ENCODE measurements at regions not wholly inside any gene's neighbourhood (a gene's known extent, or its start where the extent isn't known, plus 50 kb on each side); places are given as distances from the start of the nearest gene placed in this dataset.
"Not testable (repeated sequence)": the region's sequence is repeated elsewhere in the genome, so short reads cannot be mapped to it uniquely, and the experiment has no call there.

DNA sequence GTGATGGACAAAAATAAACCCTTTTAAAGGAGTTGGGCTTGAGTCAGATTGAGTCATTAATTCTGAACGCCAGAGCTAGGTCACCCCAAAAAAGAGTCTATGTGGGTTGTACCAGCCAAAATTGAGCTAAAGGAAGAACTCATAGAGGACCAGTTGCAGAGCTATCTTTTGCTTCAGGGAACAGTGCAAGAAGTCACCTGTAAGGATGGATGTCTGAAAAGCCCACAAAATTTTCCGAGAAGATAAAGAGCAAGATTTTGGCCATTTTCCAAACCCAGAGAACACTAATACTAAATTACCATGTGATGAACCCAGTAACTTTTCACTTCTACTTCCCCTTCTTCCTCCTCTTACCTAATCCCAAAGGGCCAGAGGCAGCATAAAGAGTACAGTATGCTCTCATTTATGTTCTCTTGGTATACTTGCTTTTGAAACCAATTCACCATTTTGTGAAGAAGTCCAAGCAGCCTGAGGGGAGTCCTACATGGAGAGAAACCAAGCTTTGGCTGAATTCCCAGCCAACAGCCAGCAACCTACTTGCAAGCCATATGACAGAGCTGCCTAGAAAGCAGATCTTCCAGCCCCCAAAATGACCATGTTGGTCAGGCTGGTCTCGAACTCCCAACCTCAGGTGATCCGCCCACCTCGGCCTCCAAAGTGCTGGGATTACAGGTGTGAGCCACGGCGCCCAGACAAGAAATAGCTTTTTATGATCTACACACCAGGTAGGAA lies 551.7 kb downstream of the SATB2 start:
- Mint-ChIP-seq H3K27ac (no peak overlapping the region), H3K4me3 (no peak overlapping the region), H3K9me3 (peaks cover 3% of the 10 kb centered on the region), H3K4me1 (no peaks in the 10 kb centered on the region), H3K36me3 (no peaks in the 10 kb centered on the region), H3K27me3 (no peaks in the 10 kb centered on the region)
- DNase-seq (ENCODE audit: low spot score in 2 of 2) (no peak), ATAC-seq (ENCODE audit: low read depth) (no peak)

DNA sequence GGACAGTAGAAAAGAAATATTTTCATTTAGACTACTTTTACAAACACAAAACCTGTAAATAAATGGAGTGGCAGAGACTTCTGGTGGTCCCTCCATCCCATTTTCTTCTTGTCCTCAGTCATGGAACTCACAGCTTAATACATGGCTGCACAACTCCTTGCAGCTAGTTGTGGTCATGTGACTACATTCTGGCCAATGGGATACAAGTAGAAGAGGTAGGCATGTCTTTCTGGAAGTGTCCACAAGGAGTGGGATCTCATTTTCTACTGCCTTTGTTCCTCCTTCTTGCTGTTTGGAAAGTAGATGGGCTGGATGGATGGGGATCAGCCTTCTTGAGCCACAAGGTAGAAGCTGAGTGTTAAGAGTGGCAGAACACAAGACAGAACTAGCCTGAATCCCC lies 555.8 kb downstream of the SATB2 start:
- no peaks in the 10 kb centered on the region for H3K4me1 Mint-ChIP-seq
- H3K27me3 Mint-ChIP-seq: no peaks in the 10 kb centered on the region
- ATAC-seq (ENCODE audit: low read depth) (no peak), DNase-seq (ENCODE audit: low spot score in 2 of 2) (no peak)
- peaks cover 8% of the 10 kb centered on the region for H3K9me3 Mint-ChIP-seq
- no peaks in the 10 kb centered on the region for H3K36me3 Mint-ChIP-seq
- H3K27ac Mint-ChIP-seq: no peak overlapping the region
- no peak overlapping the region for H3K4me3 Mint-ChIP-seq

DNA sequence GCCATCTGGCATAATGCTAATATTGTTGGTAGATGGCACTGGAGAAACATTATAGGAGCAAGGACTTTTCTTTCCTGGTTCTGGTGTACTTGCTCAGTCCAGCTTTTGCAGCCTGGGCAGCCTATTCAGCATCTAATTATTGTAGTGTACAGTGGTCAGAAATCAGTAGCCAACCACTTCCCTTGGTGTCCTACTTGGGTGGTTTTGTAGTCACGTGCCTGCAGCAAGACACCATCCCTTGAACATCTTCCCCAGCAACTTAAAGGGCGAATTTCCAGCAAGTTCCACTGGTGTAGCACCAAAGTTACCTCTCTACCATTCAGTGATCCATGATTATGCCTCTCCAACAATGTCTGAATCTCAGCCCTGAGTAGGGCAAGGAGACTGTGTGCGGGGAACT lies 557.6 kb downstream of the SATB2 start:
- Mint-ChIP-seq H3K4me3 (no peak overlapping the region), H3K4me1 (no peaks in the 10 kb centered on the region), H3K36me3 (no peaks in the 10 kb centered on the region), H3K9me3 (peaks cover 8% of the 10 kb centered on the region), H3K27me3 (no peaks in the 10 kb centered on the region), H3K27ac (no peak overlapping the region)
- DNase-seq (ENCODE audit: low spot score in 2 of 2) (no peak), ATAC-seq (ENCODE audit: low read depth) (no peak)

DNA sequence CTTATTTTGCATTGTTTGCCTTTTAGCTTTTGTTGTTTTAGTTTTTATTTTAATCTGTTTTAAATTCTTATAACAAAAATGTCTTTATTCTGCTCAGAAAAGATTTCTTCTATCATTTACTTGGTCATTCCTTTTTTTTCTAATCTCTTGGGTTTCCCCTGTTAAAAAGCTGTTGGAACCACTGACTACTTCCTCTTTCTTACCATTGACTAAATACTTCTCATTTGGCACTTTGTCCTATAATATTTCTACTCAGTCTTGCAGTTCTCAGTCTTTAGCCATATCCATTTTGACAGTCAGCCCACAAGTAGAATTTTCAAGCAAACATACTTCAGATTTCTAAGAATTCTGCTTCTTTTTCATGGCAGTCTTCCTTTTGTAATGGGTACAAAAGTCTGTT lies 567.2 kb downstream of the SATB2 start:
- no peaks in the 10 kb centered on the region for H3K36me3 Mint-ChIP-seq
- H3K27ac Mint-ChIP-seq: no peak overlapping the region
- no peak overlapping the region for H3K4me3 Mint-ChIP-seq
- ATAC-seq (ENCODE audit: low read depth): no peak
- H3K4me1 Mint-ChIP-seq: no peaks in the 10 kb centered on the region
- H3K9me3 Mint-ChIP-seq: peaks cover 3% of the 10 kb centered on the region
- DNase-seq (ENCODE audit: low spot score in 2 of 2): no peak
- H3K27me3 Mint-ChIP-seq: no peaks in the 10 kb centered on the region

DNA sequence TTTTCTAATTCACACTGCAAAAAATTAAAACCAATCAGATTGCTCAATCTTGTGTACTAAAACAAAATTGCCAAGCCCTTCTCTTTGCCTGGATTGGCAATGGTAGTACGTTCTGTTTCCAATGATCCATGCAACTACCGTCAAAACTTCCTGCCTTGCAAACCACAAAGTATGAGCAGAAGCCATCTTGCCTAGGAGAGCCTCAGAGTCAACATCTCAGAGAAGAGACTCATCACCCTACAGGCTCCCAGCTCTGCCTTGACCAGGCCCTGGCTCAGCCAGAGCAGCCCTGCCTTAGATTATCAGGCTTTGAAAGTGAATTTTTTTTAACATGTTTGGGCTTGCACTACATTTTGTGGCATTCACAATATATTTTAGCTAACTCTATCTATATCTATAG lies 574.1 kb downstream of the SATB2 start:
- ATAC-seq (ENCODE audit: low read depth) (no peak), DNase-seq (ENCODE audit: low spot score in 2 of 2) (no peak)
- Mint-ChIP-seq H3K9me3 (no peaks in the 10 kb centered on the region), H3K4me1 (no peaks in the 10 kb centered on the region), H3K36me3 (no peaks in the 10 kb centered on the region), H3K27ac (no peak overlapping the region), H3K4me3 (no peak overlapping the region), H3K27me3 (no peaks in the 10 kb centered on the region)

DNA sequence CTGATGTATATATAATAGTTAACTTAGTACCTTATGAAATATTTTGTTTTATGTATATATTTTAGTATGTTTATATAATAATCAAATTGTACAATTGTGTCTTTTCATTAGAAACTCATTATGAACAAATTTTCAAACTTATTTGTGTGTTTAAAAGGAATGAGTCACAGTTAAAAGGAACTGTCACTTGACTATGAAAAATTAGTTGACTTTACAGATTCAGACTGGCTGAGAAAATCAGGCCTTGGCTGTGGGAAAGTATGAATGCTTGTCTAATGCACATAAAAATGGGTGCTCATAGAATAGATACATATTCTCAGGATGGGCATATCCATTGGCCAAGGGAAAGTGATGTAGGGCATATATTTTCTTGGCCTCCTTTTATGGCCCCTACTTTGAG lies 576.8 kb downstream of the SATB2 start:
- ATAC-seq (ENCODE audit: low read depth) (no peak), DNase-seq (ENCODE audit: low spot score in 2 of 2) (no peak)
- Mint-ChIP-seq H3K27me3 (no peaks in the 10 kb centered on the region), H3K9me3 (no peaks in the 10 kb centered on the region), H3K4me3 (no peak overlapping the region), H3K27ac (no peak overlapping the region), H3K4me1 (no peaks in the 10 kb centered on the region), H3K36me3 (no peaks in the 10 kb centered on the region)

DNA sequence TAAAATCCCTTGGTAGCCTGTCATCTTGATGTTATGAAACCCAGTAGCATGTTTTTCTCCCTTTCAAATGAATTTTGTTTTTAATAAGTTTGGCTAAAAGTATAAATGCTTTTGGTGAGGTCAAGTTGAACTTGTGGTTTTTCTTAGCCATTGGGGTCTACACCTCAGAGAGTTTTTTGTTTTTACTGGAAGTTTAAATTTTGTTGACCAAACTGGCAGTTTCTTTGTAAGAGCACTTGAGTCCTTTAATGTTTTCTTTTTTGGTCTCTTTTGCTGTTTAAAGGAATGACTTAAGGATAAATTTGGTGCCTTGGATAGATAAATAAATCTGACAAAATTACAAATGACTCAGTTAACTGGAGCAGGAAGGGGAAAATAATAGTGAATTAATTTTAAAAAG lies 577.3 kb downstream of the SATB2 start:
- DNase-seq (ENCODE audit: low spot score in 2 of 2) (no peak), ATAC-seq (ENCODE audit: low read depth) (no peak)
- no peak overlapping the region for H3K4me3 Mint-ChIP-seq
- H3K9me3 Mint-ChIP-seq: peaks cover 2% of the 10 kb centered on the region
- H3K27me3 Mint-ChIP-seq: no peaks in the 10 kb centered on the region
- no peaks in the 10 kb centered on the region for H3K4me1 Mint-ChIP-seq
- H3K36me3 Mint-ChIP-seq: no peaks in the 10 kb centered on the region
- H3K27ac Mint-ChIP-seq: no peak overlapping the region

DNA sequence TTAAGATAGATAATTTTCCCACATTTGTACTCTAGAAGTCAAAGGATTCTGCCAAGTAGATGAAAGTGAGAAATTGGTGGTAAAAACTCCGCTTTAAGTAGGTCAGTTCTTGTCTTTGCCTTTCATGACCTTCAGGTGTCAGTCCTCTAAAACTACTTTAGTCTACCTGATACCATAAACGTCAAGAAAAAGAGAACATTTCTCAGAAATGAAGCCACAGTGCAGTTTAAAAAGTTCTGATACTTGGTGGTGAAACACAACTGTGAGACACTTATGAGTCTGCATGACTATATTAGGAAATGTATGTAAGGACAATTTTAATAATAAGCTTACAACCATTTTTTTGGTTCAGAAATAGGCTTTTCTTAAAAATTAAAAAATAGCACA lies 583.3 kb downstream of the SATB2 start:
- Mint-ChIP-seq H3K27me3 (no peaks in the 10 kb centered on the region), H3K36me3 (no peaks in the 10 kb centered on the region), H3K4me3 (no peak overlapping the region), H3K4me1 (no peaks in the 10 kb centered on the region), H3K9me3 (peaks cover 2% of the 10 kb centered on the region), H3K27ac (no peak overlapping the region)
- ATAC-seq (ENCODE audit: low read depth) (no peak), DNase-seq (ENCODE audit: low spot score in 2 of 2) (no peak)

DNA sequence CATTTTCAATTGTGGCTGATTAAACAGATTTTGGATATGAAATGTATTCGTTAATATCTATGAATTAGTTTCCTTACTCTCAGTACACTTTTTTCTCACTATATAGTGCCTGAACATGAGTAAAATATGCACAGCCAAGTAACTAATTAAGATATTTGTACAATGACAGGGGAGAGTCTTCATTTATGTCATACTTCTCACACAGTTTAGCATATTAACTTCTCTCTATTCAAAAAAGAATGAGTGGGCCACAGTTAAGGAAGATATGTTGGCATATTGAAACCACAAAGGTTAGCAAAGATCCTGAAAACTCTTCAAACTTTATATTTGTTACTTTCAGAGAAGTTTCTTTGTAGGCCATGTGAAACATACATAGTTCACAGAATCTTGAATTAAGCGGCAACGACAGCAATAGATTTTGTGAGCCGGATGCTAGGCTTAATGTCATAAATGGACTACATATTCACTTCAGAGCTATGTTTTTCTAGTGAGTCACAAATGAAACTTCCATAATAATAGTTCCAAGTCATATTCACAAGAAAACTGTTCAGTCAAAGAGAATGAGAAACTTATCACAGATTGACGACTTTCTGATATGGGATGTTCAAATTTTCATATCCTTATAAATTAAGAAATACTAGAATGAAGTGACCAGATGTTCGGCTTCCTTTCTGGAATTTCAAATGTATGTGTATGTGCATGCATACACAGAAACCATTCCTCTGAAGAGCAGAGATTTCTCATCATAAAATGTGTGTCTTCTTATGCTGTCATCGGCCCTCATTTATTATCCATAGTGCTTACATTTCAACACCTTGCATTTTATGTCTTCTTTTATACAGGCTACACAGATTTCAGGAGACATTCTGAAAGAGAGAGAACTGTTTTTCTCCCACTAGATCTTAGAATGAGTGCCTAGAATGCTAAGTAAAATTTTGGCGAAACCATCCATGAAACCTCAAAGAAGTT lies 584.0 kb downstream of the SATB2 start:
- DNase-seq (ENCODE audit: low spot score in 2 of 2) (no peak), ATAC-seq (ENCODE audit: low read depth) (no peak)
- H3K4me1 Mint-ChIP-seq: no peaks in the 10 kb centered on the region
- no peak overlapping the region for H3K27ac Mint-ChIP-seq
- no peaks in the 10 kb centered on the region for H3K36me3 Mint-ChIP-seq
- no peaks in the 10 kb centered on the region for H3K27me3 Mint-ChIP-seq
- H3K9me3 Mint-ChIP-seq: peaks cover 2% of the 10 kb centered on the region
- H3K4me3 Mint-ChIP-seq: no peak overlapping the region

DNA sequence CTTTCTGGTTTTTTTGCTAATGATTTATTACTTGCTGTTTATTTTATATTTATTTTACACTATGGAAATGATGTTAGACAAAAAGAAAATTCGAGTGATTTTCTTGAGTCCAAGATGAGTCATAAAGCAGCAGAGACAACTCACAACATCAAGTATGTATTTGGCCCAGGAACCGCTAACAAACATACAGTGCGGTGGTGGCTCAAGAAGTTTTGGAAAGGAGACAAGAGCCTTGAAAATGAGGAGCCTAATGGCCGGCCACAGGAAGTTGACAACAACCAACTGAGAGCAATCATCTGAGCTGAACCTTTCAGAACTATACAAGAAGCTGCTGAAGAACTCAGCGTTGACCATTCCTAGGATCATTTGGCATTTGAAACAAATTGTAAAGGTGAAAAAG lies 594.1 kb downstream of the SATB2 start:
- H3K27ac Mint-ChIP-seq: no peak overlapping the region
- ATAC-seq (ENCODE audit: low read depth) (no peak), DNase-seq (ENCODE audit: low spot score in 2 of 2) (no peak)
- H3K36me3 Mint-ChIP-seq: no peaks in the 10 kb centered on the region
- H3K4me3 Mint-ChIP-seq: no peak overlapping the region
- no peaks in the 10 kb centered on the region for H3K27me3 Mint-ChIP-seq
- H3K4me1 Mint-ChIP-seq: no peaks in the 10 kb centered on the region
- peaks cover 7% of the 10 kb centered on the region for H3K9me3 Mint-ChIP-seq

DNA sequence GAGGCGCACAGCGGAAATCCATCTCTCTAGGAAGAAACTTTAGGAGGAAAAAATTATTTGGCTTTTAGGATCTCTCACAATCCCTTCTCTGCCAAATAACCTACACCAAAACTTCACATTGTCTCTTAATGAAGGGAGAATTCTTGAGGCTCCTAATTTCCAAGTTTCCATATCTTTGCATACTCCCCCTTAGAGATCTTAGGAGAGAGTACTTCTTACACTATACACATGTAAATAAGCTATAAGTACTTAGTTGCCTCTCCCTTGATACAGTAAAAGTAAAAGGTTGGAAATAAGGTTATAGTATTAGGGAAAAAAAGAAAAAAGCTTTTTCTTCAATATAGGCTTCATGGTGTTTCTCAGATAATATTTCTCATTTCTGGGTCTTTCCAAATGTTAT lies 596.7 kb downstream of the SATB2 start:
- DNase-seq (ENCODE audit: low spot score in 2 of 2) (no peak), ATAC-seq (ENCODE audit: low read depth) (no peak)
- no peak overlapping the region for H3K27ac Mint-ChIP-seq
- peaks cover 8% of the 10 kb centered on the region for H3K9me3 Mint-ChIP-seq
- no peaks in the 10 kb centered on the region for H3K27me3 Mint-ChIP-seq
- no peaks in the 10 kb centered on the region for H3K36me3 Mint-ChIP-seq
- no peaks in the 10 kb centered on the region for H3K4me1 Mint-ChIP-seq
- H3K4me3 Mint-ChIP-seq: no peak overlapping the region

DNA sequence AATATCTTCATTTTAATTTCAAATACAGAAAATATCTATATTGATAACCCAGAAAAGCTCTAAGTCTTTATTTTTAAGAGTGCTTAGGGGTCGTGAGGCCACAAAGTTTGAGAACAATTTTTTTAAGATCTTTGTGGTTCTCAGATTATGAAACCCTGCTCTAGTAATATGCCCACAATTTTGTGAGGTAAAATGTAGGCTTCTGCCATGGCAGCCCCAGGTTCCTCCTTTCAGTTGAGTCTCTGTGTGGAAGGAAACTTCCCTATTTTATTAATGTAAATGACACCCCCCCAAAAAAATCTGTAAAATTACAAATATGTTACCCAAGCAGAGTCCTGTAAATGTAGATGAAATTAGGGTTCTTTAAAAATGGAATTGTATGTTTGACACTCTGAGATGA lies 600.5 kb downstream of the SATB2 start:
- no peak overlapping the region for H3K27ac Mint-ChIP-seq
- ATAC-seq (ENCODE audit: low read depth): no peak
- no peaks in the 10 kb centered on the region for H3K36me3 Mint-ChIP-seq
- no peaks in the 10 kb centered on the region for H3K4me1 Mint-ChIP-seq
- no peak for DNase-seq (ENCODE audit: low spot score in 2 of 2)
- H3K4me3 Mint-ChIP-seq: no peak overlapping the region
- peaks cover 8% of the 10 kb centered on the region for H3K9me3 Mint-ChIP-seq
- H3K27me3 Mint-ChIP-seq: no peaks in the 10 kb centered on the region

DNA sequence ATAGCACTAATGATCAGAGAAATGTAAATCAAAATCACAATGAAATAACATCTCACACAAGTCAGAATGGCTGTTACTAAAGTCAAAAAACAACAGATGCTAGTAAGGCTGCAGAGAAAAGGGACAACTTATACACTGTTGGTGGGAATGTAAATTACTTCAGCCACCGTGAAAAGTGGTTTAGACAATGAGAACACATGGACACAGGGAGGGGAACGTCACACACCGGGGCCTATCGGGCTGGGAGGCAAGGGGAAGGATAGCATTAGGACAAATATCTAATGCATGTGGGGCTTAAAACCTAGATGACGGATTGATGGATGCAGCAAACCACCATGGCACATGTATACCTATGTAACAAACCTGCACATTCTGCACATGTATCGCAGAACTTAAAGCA lies 602.0 kb downstream of the SATB2 start:
- not testable (repeated sequence) for H3K4me1 Mint-ChIP-seq; DNase-seq (ENCODE audit: low spot score in 2 of 2); H3K27ac Mint-ChIP-seq; H3K4me3 Mint-ChIP-seq; ATAC-seq (ENCODE audit: low read depth); H3K27me3 Mint-ChIP-seq; H3K36me3 Mint-ChIP-seq; H3K9me3 Mint-ChIP-seq

DNA sequence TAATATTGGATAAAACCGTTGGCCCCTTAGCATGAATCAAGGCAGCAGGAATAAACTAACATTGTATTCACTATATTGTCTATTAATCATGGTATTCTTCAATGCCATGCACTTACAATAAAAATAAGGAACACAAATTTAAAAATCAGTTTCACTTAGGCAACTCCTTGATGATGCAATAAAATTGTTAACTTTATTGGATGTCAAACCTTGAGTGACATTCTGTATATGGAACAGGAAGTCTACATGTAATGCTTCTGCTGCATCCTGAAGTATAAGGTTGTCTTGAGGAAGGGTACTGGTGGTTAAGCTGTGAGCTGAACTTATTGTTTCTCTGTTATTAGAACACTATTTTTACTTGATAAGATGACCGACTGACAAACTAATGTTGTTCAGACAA lies 605.5 kb downstream of the SATB2 start:
- Mint-ChIP-seq H3K27me3 (no peaks in the 10 kb centered on the region), H3K9me3 (no peaks in the 10 kb centered on the region), H3K36me3 (no peaks in the 10 kb centered on the region), H3K4me1 (no peaks in the 10 kb centered on the region), H3K4me3 (no peak overlapping the region), H3K27ac (no peak overlapping the region)
- no peak for DNase-seq (ENCODE audit: low spot score in 2 of 2)
- ATAC-seq (ENCODE audit: low read depth): no peak

DNA sequence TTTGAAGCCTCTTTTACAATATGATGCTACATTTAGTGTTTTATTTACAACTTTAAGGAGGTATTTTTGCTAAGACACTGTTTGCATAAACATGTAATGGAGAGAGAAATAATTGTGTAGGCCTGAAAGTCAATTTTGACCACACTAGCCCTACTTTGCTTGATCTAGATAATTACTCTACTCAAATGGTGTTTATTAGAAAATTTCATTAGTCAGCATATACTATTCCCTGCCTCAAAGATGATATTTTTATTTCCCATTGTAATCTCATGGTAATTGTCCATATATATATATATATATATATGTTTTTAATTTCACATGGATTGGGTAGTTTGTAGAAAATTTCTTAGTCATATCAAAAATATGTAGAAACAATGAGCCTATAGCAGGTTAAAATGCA lies 632.2 kb downstream of the SATB2 start:
- DNase-seq (ENCODE audit: low spot score in 2 of 2) (no peak), ATAC-seq (ENCODE audit: low read depth) (no peak)
- H3K27me3 Mint-ChIP-seq: no peaks in the 10 kb centered on the region
- H3K4me3 Mint-ChIP-seq: no peak overlapping the region
- H3K9me3 Mint-ChIP-seq: peaks cover 6% of the 10 kb centered on the region
- no peak overlapping the region for H3K27ac Mint-ChIP-seq
- no peaks in the 10 kb centered on the region for H3K36me3 Mint-ChIP-seq
- no peaks in the 10 kb centered on the region for H3K4me1 Mint-ChIP-seq

All from memory B cell (primary cell).